Urinary bladder (tissue), 3 donors: ENCODE measurements at regions not wholly inside any gene's neighbourhood (a gene's known extent, or its start where the extent isn't known, plus 50 kb on each side); places are given as distances from the start of the nearest gene placed in this dataset.

Experiments used
- DNase-seq: peaks from one replicate; pipeline ENCODE4 v3.0.0-alpha.2; 2015; ENCODE audit errors: extremely low spot score
- H3K27ac ChIP-seq: one replicate; pipeline ENCODE4 v1.5.1; 2013; ENCODE audit warnings: low read depth, mild to moderate bottlenecking, moderate library complexity
- H3K36me3 ChIP-seq: one replicate; pipeline ENCODE4 v1.6.1; 2013; ENCODE audit warnings: mild to moderate bottlenecking, moderate library complexity; ENCODE audit not compliant: insufficient read depth
- H3K4me1 ChIP-seq: one replicate; pipeline ENCODE4 v1.6.1; 2013; ENCODE audit warnings: mild to moderate bottlenecking, moderate library complexity; ENCODE audit not compliant: insufficient read depth
- H3K4me3 ChIP-seq: one replicate; pipeline ENCODE4 v1.5.1; 2013; ENCODE audit warnings: low read depth, low read length
- WGBS: extraction: QIAGEN DNeasy Blood & Tissue Kit; methylation state at CpG from one replicate; pipeline ENCODE4 v1.1.7; 2013; 5-methylcytosine and 5-hydroxymethylcytosine counted together
- donor health status: healthy with polysubstance abuse.
- donor health status: healthy.

DNA sequence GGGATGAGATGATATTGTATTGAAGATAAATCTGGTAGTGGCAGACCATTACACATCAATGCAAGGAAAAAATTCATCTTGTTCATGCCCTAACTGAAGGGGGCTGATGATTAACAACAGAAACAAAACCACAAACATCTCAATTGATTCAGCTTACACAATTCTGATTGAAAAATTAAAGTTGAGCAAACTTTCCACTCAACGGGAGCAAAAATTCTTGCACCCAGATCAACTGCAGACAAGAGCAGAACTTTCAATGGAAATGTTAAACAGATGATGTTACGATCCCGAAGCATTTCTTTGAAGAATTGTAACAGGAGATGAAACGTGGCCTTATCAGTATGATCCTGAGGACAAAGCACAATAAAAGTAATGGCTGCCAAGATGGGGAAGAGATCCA, 172.4 kb upstream of the SOX5 start:
- no peak for DNase-seq
- H3K4me3 ChIP-seq, result no peak overlapping the region
- WGBS, result 60% methylated on average over 4 of the region's 4 CpGs
- no peaks in the 10 kb centered on the region for H3K36me3 ChIP-seq
- no peaks in the 10 kb centered on the region for H3K4me1 ChIP-seq
- no peak overlapping the region for H3K27ac ChIP-seq

DNA sequence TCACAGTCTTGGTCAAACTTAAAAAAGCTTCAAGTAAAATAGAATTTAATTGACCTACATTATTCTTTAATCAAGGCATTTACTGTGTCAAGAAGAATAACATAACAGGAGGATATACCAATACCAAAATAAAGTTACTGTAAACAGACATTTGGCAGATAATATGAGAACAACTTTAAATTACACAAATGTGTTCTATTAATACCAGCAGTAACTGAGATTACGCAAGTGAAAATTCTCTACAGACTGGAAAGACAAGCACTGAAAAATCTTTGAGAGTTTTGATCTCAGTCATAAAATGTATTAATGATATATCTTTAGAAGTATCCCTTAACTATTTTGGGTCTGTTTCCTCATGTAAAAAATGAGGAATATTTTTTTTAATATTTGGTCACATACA, 169.2 kb upstream of the SOX5 start:
- no peak overlapping the region for H3K27ac ChIP-seq
- WGBS, result 34% methylated on average over 1 of the region's 1 CpG

DNA sequence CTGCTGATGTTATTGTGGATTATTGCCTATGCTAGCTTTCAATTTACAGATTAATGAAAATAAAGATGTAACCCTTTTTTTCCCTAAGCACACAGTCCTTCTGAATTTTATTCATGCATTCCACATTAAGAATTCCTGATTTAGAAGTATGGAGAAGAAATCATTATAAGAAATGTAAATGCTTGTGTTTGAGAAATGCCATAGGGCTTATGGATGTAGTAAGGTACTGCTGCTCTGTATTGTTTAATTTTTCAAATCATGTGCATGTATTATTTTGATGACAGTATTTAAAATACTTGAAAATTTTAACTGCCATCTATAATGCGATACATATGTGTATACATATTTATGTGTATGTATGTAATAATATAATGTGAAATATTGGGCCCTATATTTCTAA, 167.1 kb upstream of the SOX5 start:
- Histone ChIP-seq H3K36me3 (no peaks in the 10 kb centered on the region), H3K27ac (no peak overlapping the region), H3K4me3 (no peak overlapping the region), H3K4me1 (no peaks in the 10 kb centered on the region)
- DNase-seq, result no peak
- 49% methylated on average over 1 of the region's 1 CpG for WGBS

More for the DNA sequence above, 169.2 kb upstream of the SOX5 start:
- Histone ChIP-seq H3K36me3 (no peaks in the 10 kb centered on the region), H3K4me1 (no peaks in the 10 kb centered on the region), H3K4me3 (no peak overlapping the region)
- DNase-seq, result no peak

GRCh38 chr12:24113701-24114100, 164.2 kb upstream of the SOX5 start:
- 95% methylated on average over 2 of the region's 2 CpGs for WGBS
- no peak for DNase-seq
- Histone ChIP-seq H3K4me3 (no peak overlapping the region), H3K4me1 (no peaks in the 10 kb centered on the region), H3K36me3 (no peaks in the 10 kb centered on the region), H3K27ac (no peak overlapping the region)

DNA sequence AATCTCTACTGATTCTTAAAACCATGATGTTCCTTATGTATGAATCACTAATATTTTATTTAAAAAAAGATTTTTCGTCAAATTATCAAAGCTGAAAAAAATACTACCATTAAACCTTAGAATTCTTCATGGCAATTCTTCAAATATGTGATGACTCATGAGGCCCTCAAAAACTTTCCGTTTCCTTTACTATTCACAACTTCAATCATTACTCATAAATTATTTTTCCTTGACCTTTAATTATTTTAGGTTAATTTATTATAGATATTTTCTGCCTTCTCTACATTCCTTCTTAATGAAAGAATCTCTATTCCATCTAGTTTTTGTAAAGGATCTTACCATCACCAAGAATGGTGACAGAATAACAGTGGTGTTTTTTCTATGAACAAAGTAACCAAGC, 162.1 kb upstream of the SOX5 start:
- 69% methylated on average over 2 of the region's 2 CpGs for WGBS
- H3K27ac ChIP-seq, result no peak overlapping the region
- no peaks in the 10 kb centered on the region for H3K4me1 ChIP-seq
- no peaks in the 10 kb centered on the region for H3K36me3 ChIP-seq
- H3K4me3 ChIP-seq, result no peak overlapping the region
- DNase-seq, result no peak

DNA sequence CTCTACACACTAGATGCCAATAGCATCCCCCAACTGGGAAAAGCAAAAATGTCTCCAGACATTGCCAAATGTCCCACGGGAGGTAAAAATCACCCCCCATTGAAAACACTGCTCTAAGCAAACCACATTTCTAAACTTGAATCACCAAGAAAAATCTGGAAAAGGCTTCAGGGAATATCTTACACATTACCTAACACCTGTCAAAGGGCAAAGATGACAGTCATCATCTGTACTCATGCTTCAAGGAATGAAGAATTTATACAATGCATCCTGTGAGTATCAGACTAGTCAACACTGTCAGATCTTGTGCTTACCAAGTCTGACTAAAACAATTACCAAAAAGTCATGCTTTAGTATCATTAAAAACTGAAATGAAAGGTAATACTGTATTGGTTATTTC, 161.6 kb upstream of the SOX5 start:
- no peak for DNase-seq
- WGBS, result 97% methylated on average over 1 of the region's 1 CpG
- Histone ChIP-seq H3K4me3 (no peak overlapping the region), H3K27ac (no peak overlapping the region), H3K36me3 (no peaks in the 10 kb centered on the region), H3K4me1 (no peaks in the 10 kb centered on the region)

DNA sequence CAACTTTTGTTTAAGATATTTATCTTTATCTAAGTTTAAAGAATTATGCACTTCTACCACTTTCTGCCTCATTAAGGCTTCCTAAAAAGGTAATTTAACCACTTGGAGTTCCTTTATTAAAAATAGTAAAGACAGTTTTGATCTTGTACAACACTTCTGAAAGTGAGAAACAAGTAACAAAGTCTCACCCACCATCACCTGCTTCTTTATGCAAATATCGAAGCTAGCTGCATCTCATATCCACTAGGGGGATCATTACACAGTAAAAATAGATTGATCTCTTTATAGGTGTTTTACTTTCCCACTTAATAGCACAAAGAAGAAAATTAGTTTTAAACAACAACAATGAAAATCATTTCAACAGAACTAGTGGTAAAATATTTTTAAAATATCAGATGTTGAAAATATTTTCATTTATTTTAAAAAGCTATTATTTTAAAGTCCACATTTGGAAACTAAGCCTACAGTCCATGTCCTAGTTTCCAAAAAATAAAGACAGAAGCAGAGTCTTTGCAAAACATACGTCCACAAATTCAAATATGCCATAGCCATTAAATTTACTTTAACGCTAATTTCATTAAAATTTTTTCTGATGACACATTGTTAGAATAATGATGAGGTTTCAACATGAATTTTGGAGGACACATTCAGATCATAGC, 160.0 kb upstream of the SOX5 start:
- H3K4me3 ChIP-seq, result no peak overlapping the region
- H3K27ac ChIP-seq, result no peak overlapping the region
- WGBS, result 58% methylated on average over 3 of the region's 3 CpGs
- H3K4me1 ChIP-seq, result no peaks in the 10 kb centered on the region
- no peak for DNase-seq
- H3K36me3 ChIP-seq, result no peaks in the 10 kb centered on the region

- H3K4me1 ChIP-seq, result no peaks in the 10 kb centered on the region
- H3K27ac ChIP-seq, result no peak overlapping the region
- H3K4me3 ChIP-seq, result no peak overlapping the region
- H3K36me3 ChIP-seq, result no peaks in the 10 kb centered on the region
- no peak for DNase-seq
- 79% methylated on average over 3 of the region's 3 CpGs for WGBS
Measured at GRCh38 chr12:24102676-24103075, 153.2 kb upstream of the SOX5 start.

DNA sequence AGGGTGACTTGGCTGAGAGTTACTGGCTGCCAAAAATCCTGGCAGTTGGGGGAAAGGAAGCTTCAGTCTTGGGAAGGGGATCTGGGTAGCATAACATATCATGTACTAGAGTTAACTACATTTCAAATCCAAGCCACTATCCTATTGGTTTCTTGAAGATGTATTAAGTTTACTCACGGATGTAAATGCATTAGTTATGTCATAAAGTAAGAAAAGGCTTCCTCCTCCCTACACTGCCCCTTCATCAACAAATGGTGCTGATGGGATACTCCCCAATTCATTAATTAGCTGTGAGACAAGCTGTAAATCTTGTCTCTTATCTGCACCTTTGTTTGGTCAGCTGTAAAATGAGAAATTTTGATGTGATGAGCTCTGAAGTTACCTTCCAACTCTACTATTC, 150.1 kb upstream of the SOX5 start:
- Histone ChIP-seq H3K27ac (no peak overlapping the region), H3K36me3 (no peaks in the 10 kb centered on the region), H3K4me1 (no peaks in the 10 kb centered on the region), H3K4me3 (no peak overlapping the region)
- DNase-seq, result no peak
- 91% methylated on average over 1 of the region's 1 CpG for WGBS

GRCh38 chr12:24095245-24095644, 145.8 kb upstream of the SOX5 start:
- H3K4me3 ChIP-seq, result no peak overlapping the region
- no peaks in the 10 kb centered on the region for H3K4me1 ChIP-seq
- no peak overlapping the region for H3K27ac ChIP-seq
- no peaks in the 10 kb centered on the region for H3K36me3 ChIP-seq
- WGBS, result 94% methylated on average over 1 of the region's 1 CpG
- DNase-seq, result no peak

DNA sequence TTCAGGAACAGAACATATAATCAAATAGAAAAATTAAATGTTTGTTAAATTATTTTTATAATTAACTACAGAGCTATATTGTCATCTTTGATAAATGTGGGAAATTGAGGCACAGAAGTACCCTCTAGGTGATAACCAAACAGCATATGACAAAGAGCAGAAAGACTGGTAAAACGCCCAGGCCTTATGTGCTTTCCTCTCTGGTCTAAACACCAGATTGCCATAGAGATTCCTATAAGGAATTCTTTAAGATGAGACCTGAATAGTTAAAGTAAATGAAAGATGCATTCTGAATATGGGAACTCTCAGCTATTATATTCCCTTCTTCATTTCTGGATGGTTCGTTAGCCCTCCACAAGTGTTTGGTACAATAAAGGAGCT, 140.0 kb upstream of the SOX5 start:
- DNase-seq, result no peak
- H3K36me3 ChIP-seq, result no peaks in the 10 kb centered on the region
- H3K4me3 ChIP-seq, result no peak overlapping the region
- H3K4me1 ChIP-seq, result no peaks in the 10 kb centered on the region
- WGBS, result 92% methylated on average over 2 of the region's 2 CpGs
- H3K27ac ChIP-seq, result no peak overlapping the region

DNA sequence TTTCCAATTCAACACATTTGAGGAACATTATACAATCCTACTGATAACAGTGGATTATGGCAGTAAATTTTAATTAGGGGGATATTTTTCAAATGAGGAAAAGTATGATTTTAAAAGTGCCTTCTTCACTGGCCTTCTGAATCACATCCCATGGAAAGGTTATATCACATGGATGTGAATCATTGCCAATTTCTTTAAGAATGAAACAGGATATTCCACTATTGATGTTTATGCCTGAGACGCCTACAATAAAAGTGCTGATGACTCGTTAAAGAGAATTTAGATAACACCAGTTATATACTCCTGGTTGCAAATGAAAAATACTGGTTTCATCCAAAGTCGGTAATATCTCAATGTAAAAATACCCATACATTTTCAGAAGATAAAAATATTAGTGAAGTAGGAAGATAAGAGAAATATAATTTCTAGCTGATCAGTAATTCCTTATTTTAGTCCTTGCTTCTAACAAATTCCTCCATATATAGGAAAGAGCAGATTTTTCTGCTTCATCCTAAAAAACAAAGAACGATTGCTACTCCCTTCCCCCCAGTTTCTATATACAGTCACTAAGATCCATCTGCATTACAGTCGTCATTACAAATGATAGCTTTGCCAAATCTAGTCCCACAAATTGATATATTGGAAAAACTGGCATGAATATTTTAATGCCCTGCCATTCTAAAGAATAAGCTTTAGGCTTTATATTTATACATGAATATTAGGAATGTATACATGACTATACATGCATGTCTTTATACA, 139.5 kb upstream of the SOX5 start:
- WGBS, result 84% methylated on average over 5 of the region's 5 CpGs

GRCh38 chr12:24087294-24087693, 137.8 kb upstream of the SOX5 start:
- Histone ChIP-seq H3K4me3 (no peak overlapping the region), H3K36me3 (no peaks in the 10 kb centered on the region), H3K4me1 (no peaks in the 10 kb centered on the region), H3K27ac (no peak overlapping the region)
- no peak for DNase-seq
- WGBS, result 72% methylated on average over 4 of the region's 4 CpGs

More for the DNA sequence above, 139.5 kb upstream of the SOX5 start:
- Histone ChIP-seq H3K4me3 (no peak overlapping the region), H3K4me1 (no peaks in the 10 kb centered on the region), H3K27ac (no peak overlapping the region), H3K36me3 (no peaks in the 10 kb centered on the region)
- DNase-seq, result no peak

GRCh38 chr12:24084800-24085199, 135.3 kb upstream of the SOX5 start:
- 96% methylated on average over 2 of the region's 2 CpGs for WGBS

More at GRCh38 chr12:24084800-24085199, 135.3 kb upstream of the SOX5 start:
- H3K4me1 ChIP-seq, result no peaks in the 10 kb centered on the region
- H3K27ac ChIP-seq, result no peak overlapping the region
- no peak overlapping the region for H3K4me3 ChIP-seq
- no peaks in the 10 kb centered on the region for H3K36me3 ChIP-seq
- no peak for DNase-seq
